NCI-H345 treated with DMSO at 0.1 percent for 48 hours (cell line): ENCODE measurements at regions not wholly inside any gene's neighbourhood (a gene's known extent, or its start where the extent isn't known, plus 50 kb on each side); places are given as distances from the start of the nearest gene placed in this dataset.
"Not testable (repeated sequence)": the region's sequence is repeated elsewhere in the genome, so short reads cannot be mapped to it uniquely, and the experiment has no call there.

Experiments
- DNase-seq: peaks from one replicate; lab custom pipeline; 2025; ENCODE audit not compliant: unreplicated experiment; lab: John Stamatoyannopoulos, UW

- DNase-seq, result no peak
Measured at GRCh38 chr22:22168941-22169867, 75.4 kb upstream of the VPREB1 start.

GRCh38 chr22:22168190-22168940 is 76.2 kb upstream of the VPREB1 start:
- no peak for DNase-seq

GRCh38 chr22:22167791-22168189 is 76.8 kb upstream of the VPREB1 start:
- peak; percentile 1 for DNase-seq

GRCh38 chr22:22166941-22167713 is 77.5 kb upstream of the VPREB1 start:
- DNase-seq, result no peak

- DNase-seq, result no peak
Measured at GRCh38 chr22:22165936-22166710, 78.5 kb upstream of the VPREB1 start.

GRCh38 chr22:22164541-22165272 is 79.9 kb upstream of the VPREB1 start:
- DNase-seq, result no peak

GRCh38 chr22:22161924-22162851 is 82.4 kb upstream of the VPREB1 start:
- no peak for DNase-seq

GRCh38 chr22:22160768-22161167 is 83.8 kb upstream of the VPREB1 start:
- DNase-seq, result not testable (repeated sequence)

GRCh38 chr22:22159384-22159783 is 85.2 kb upstream of the VPREB1 start:
- no peak for DNase-seq

- no peak for DNase-seq
Measured at GRCh38 chr22:22158965-22159364, 85.6 kb upstream of the VPREB1 start.

- no peak for DNase-seq
Measured at GRCh38 chr22:22158207-22158816, 86.3 kb upstream of the VPREB1 start.

GRCh38 chr22:22157348-22157725 is 87.2 kb upstream of the VPREB1 start:
- DNase-seq, result no peak

GRCh38 chr22:22156716-22157347 is 87.8 kb upstream of the VPREB1 start:
- peak; percentile 46 for DNase-seq

GRCh38 chr22:22156348-22156715 is 88.3 kb upstream of the VPREB1 start:
- no peak for DNase-seq

- no peak for DNase-seq
Measured at GRCh38 chr22:22155607-22156006, 89.0 kb upstream of the VPREB1 start.

GRCh38 chr22:22155146-22155545 is 89.4 kb upstream of the VPREB1 start:
- DNase-seq, result no peak

GRCh38 chr22:22154040-22154439 is 90.5 kb upstream of the VPREB1 start:
- DNase-seq, result no peak

GRCh38 chr22:22151308-22151707 is 93.3 kb upstream of the VPREB1 start:
- DNase-seq, result no peak
